Gastroesophageal sphincter (tissue), 3 donors: ENCODE measurements at regions not wholly inside any gene's neighbourhood (a gene's known extent, or its start where the extent isn't known, plus 50 kb on each side); places are given as distances from the start of the nearest gene placed in this dataset.

Source experiments
- POLR2AphosphoS5 ChIP-seq: sonication (generic); formaldehyde crosslinking; IDR thresholded peaks from one replicate; pipeline ENCODE4 v1.6.1; 2017; ENCODE audit warnings: antibody characterized with exemption
- TF ChIP-seq, protein P1 (sequence below), 4 experiments: fragments of 200-600 bp in 2 of 4; fragments of 450-650 bp in 2 of 4; sonication (generic) in 1 of 4; IDR thresholded peaks; one replicate each; pipeline ENCODE4 v1.5.1; 2017 to 2019; ENCODE audit warnings: antibody characterized with exemption in 4 of 4, mild to moderate bottlenecking in 2 of 4, moderate library complexity in 2 of 4

GRCh38 chr3:106239195-106239697, 370.4 kb upstream of the CBLB start:
- TF ChIP-seq, protein P1, sequence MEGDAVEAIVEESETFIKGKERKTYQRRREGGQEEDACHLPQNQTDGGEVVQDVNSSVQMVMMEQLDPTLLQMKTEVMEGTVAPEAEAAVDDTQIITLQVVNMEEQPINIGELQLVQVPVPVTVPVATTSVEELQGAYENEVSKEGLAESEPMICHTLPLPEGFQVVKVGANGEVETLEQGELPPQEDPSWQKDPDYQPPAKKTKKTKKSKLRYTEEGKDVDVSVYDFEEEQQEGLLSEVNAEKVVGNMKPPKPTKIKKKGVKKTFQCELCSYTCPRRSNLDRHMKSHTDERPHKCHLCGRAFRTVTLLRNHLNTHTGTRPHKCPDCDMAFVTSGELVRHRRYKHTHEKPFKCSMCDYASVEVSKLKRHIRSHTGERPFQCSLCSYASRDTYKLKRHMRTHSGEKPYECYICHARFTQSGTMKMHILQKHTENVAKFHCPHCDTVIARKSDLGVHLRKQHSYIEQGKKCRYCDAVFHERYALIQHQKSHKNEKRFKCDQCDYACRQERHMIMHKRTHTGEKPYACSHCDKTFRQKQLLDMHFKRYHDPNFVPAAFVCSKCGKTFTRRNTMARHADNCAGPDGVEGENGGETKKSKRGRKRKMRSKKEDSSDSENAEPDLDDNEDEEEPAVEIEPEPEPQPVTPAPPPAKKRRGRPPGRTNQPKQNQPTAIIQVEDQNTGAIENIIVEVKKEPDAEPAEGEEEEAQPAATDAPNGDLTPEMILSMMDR (IDR thresholded peaks at IDR 0.05), result no peak
- TF ChIP-seq POLR2AphosphoS5, result no peak
